Endothelial cell of umbilical vein (primary cell): ENCODE measurements at regions not wholly inside any gene's neighbourhood (a gene's known extent, or its start where the extent isn't known, plus 50 kb on each side); places are given as distances from the start of the nearest gene placed in this dataset.

Experiments
- BruUV-seq: library from RNA; stranded (reverse); fragments of 400-500 nt; replicated peaks from 2 replicates; lab custom pipeline; 2021; lab: Mats Ljungman, UMichigan
- CTCF ChIA-PET: fragments of 300-600, 350-600 bp; sonication (Branson Sonifier 250); formaldehyde crosslinking; loops from one replicate; lab custom pipeline; 2021; ENCODE audit warnings: antibody characterized with exemption, inconsistent platforms; lab: Charles Lee
- POLR2A ChIA-PET: fragments of 300-600, 350-600 bp; sonication (Branson Sonifier 250); formaldehyde crosslinking; loops from one replicate; lab custom pipeline; 2021; ENCODE audit warnings: antibody characterized with exemption, inconsistent platforms; lab: Charles Lee
- DNase-seq: peaks from one replicate; pipeline ENCODE4 v3.0.0-alpha.2; 2011; ENCODE audit warnings: low read depth, low spot score
- FAIRE-seq: peaks from 2 replicates; lab custom pipeline; 2011; peaks lifted over from hg19 to GRCh38; lab: Jason Lieb, UNC
- H2AFZ ChIP-seq: 2 replicates; pipeline ENCODE4 v1.6.0; 2012; ENCODE audit warnings: low read depth, low read length, control low read depth, inconsistent platforms
- H3K27ac ChIP-seq: 2 replicates; pipeline ENCODE4 v1.5.1; 2011; ENCODE audit warnings: low read depth, mild to moderate bottlenecking, control low read depth, low read length, moderate library complexity; ENCODE audit not compliant: insufficient read depth
- H3K27me3 ChIP-seq, 2 experiments: 2 replicates each; pipeline versions ENCODE4 v1.6.0 to v1.6.1; 2011; ENCODE audit warnings: low read length in 2 of 2, mixed read lengths in 1 of 2; ENCODE audit not compliant: control insufficient read depth in 2 of 2, insufficient read depth in 2 of 2
- H3K36me3 ChIP-seq, 2 experiments: 2 replicates in 1 of 2; 3 replicates in 1 of 2; pipeline ENCODE4 v1.5.1; 2011; ENCODE audit warnings: low read length in 2 of 2, mild to moderate bottlenecking in 1 of 2, moderate library complexity in 1 of 2; ENCODE audit not compliant: control insufficient read depth in 2 of 2, insufficient read depth in 2 of 2; ENCODE audit errors: extremely low read depth in 1 of 2
- H3K4me1 ChIP-seq: 3 replicates; pipeline ENCODE4 v1.5.1; 2011; ENCODE audit warnings: mild to moderate bottlenecking, low read length; ENCODE audit not compliant: control insufficient read depth, insufficient read depth; ENCODE audit errors: extremely low read depth
- H3K4me2 ChIP-seq: 2 replicates; pipeline ENCODE4 v1.6.1; 2011; ENCODE audit warnings: low read length, control low read depth, mixed read lengths; ENCODE audit not compliant: insufficient read depth
- H3K4me3 ChIP-seq, 3 experiments: fragments of 200-600 bp in 1 of 3; sonication (generic), shearing (Covaris generic) in 1 of 3; replicated peaks in 1 of 3; 2 replicates each; pipeline ENCODE4 v1.5.1; 2011 to 2016; ENCODE audit warnings: control low read depth in 3 of 3, low read length in 3 of 3, mild to moderate bottlenecking in 2 of 3, inconsistent platforms in 1 of 3, low read depth in 1 of 3, moderate library complexity in 1 of 3; ENCODE audit not compliant: insufficient read depth in 1 of 3
- H3K79me2 ChIP-seq: 2 replicates; pipeline ENCODE4 v1.6.0; 2012; ENCODE audit warnings: low read length, inconsistent platforms; ENCODE audit not compliant: control insufficient read depth, insufficient read depth
- H3K9ac ChIP-seq: replicated peaks from 2 replicates; pipeline ENCODE3; 2011; ENCODE audit warnings: low read length, control low read depth; ENCODE audit not compliant: insufficient read depth; ENCODE audit errors: extremely low read depth
- H3K9me1 ChIP-seq: replicated peaks from 3 replicates; pipeline ENCODE4 v1.6.0; 2011; ENCODE audit warnings: mild to moderate bottlenecking, low read length; ENCODE audit not compliant: control insufficient read depth, insufficient read depth; ENCODE audit errors: extremely low read depth
- H3K9me3 ChIP-seq: replicated peaks from 2 replicates; pipeline ENCODE4 v1.5.1; 2012; ENCODE audit warnings: low read length, inconsistent platforms; ENCODE audit not compliant: control insufficient read depth, insufficient read depth
- H4K20me1 ChIP-seq: replicated peaks from 2 replicates; pipeline ENCODE3; 2011; ENCODE audit warnings: mild to moderate bottlenecking, low read length; ENCODE audit not compliant: control insufficient read depth, insufficient read depth; ENCODE audit errors: extremely low read depth
- EZH2 ChIP-seq: IDR thresholded peaks from 2 replicates; pipeline ENCODE4 v1.6.1; 2012; ENCODE audit warnings: borderline replicate concordance, low read depth, mild to moderate bottlenecking, moderate library complexity, low read length, inconsistent platforms; ENCODE audit not compliant: severe bottlenecking
- FOS ChIP-seq: IDR thresholded peaks from 2 replicates; pipeline ENCODE4 v1.6.1; 2011; ENCODE audit warnings: mild to moderate bottlenecking, low read length, moderate library complexity, borderline replicate concordance; ENCODE audit not compliant: insufficient read depth
- GATA2 ChIP-seq: IDR thresholded peaks from 2 replicates; pipeline ENCODE4 v1.7.0; 2011; ENCODE audit warnings: low read depth, mild to moderate bottlenecking, moderate library complexity, mixed read lengths, low read length; ENCODE audit not compliant: insufficient read length, insufficient read depth
- JUN ChIP-seq: IDR thresholded peaks from 2 replicates; pipeline ENCODE4 v1.6.1; 2011; ENCODE audit warnings: borderline replicate concordance, low read depth; ENCODE audit not compliant: insufficient read length, insufficient read depth
- MYC ChIP-seq: IDR thresholded peaks from one replicate; pipeline ENCODE4 v1.6.1; 2011; ENCODE audit warnings: mild to moderate bottlenecking, low read depth, low read length
- POLR2A ChIP-seq: IDR thresholded peaks from 2 replicates; pipeline ENCODE4 v1.6.1; 2012; ENCODE audit warnings: low read depth, mild to moderate bottlenecking, control low read depth, low read length
- POLR2AphosphoS5 ChIP-seq: IDR thresholded peaks from 2 replicates; pipeline ENCODE4 v1.6.1; 2012; ENCODE audit warnings: low read depth, mild to moderate bottlenecking, control low read depth, low read length, moderate library complexity; ENCODE audit not compliant: insufficient read depth
- dilution Hi-C: fragments of 300-500 bp; cut with MboI; formaldehyde crosslinking; loops from one replicate; pipeline ENCODE4 v1.15.0; 2019; ENCODE audit warnings: low sequenced_read_pairs; ENCODE audit not compliant: extremely low pct_ligation_motif_present
- intact Hi-C: fragments of 100-400 bp; cut with micrococcal nuclease; formaldehyde crosslinking; loops from one replicate; pipeline ENCODE4 v1.10.0; 2022
- TF ChIP-seq, protein P1 (sequence below), 2 donors: IDR thresholded peaks; 1 replicate in 1 of 2; 2 replicates in 1 of 2; pipeline ENCODE4 v1.5.1; 2011; ENCODE audit warnings: low read length in 2 of 2, mild to moderate bottlenecking in 2 of 2, moderate library complexity in 2 of 2, control low read depth in 1 of 2, inconsistent platforms in 1 of 2, low read depth in 1 of 2; ENCODE audit not compliant: insufficient read depth in 1 of 2; ENCODE audit errors: extremely low read depth in 1 of 2
- TF ChIP-seq, protein P2 (sequence below): IDR thresholded peaks from 2 replicates; pipeline ENCODE4 v1.6.1; 2011; ENCODE audit not compliant: insufficient read depth, insufficient read length

DNA sequence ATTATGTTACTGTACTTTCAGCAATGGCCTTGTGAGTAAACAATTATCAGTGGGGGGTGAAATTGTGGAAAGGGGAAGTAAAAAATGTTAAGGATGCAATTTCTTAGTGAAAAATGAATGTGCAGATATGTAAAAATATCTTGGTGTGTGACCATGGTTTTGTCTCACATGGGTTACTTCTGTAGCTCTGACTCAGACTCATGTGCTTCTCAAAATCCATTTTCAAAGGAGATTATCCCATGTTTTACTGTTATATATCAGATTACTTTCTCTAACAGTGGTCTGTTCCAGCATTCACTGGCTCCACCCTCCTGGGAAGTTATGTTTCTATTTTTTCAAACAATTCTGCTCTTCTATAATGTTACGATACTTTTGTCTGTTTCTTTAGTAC, 298.2 kb upstream of the COL3A1 start:
- TF ChIP-seq GATA2 (no peak), POLR2A (no peak), EZH2 (no peak), MYC (no peak), JUN (no peak), POLR2AphosphoS5 (no peak), FOS (no peak)
- TF ChIP-seq, protein P1, sequence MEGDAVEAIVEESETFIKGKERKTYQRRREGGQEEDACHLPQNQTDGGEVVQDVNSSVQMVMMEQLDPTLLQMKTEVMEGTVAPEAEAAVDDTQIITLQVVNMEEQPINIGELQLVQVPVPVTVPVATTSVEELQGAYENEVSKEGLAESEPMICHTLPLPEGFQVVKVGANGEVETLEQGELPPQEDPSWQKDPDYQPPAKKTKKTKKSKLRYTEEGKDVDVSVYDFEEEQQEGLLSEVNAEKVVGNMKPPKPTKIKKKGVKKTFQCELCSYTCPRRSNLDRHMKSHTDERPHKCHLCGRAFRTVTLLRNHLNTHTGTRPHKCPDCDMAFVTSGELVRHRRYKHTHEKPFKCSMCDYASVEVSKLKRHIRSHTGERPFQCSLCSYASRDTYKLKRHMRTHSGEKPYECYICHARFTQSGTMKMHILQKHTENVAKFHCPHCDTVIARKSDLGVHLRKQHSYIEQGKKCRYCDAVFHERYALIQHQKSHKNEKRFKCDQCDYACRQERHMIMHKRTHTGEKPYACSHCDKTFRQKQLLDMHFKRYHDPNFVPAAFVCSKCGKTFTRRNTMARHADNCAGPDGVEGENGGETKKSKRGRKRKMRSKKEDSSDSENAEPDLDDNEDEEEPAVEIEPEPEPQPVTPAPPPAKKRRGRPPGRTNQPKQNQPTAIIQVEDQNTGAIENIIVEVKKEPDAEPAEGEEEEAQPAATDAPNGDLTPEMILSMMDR (IDR thresholded peaks at IDR 0.05; ENCODE audit: extremely low read depth in 1 of 2, insufficient read depth in 1 of 2, low read depth in 1 of 2, low read length in 2 of 2), result no peak
- TF ChIP-seq, protein P2, sequence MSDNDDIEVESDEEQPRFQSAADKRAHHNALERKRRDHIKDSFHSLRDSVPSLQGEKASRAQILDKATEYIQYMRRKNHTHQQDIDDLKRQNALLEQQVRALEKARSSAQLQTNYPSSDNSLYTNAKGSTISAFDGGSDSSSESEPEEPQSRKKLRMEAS, result no peak
- Histone ChIP-seq H2AFZ (no peak overlapping the region), H3K27ac (no peak overlapping the region), H3K4me3 (no peak overlapping the region), H3K4me1 (no peaks in the 10 kb centered on the region), H4K20me1 (no peaks in the 10 kb centered on the region), H3K4me2 (no peak overlapping the region), H3K79me2 (no peaks in the 10 kb centered on the region), H3K9me1 (no peaks in the 10 kb centered on the region), H3K27me3 (no peaks in the 10 kb centered on the region), H3K9me3 (no peaks in the 10 kb centered on the region), H3K9ac (no peak overlapping the region), H3K36me3 (no peaks in the 10 kb centered on the region)
- dilution Hi-C loops, result no loop called here
- FAIRE-seq (no peak), DNase-seq (no peak)
- ChIA-PET POLR2A (no interaction called here), CTCF (no interaction called here)
- BruUV-seq, result no TSS peak
- intact Hi-C loops, result no loop called here
